ENCODE measurements at regions not wholly inside any gene's neighbourhood (a gene's known extent, or its start where the extent isn't known, plus 50 kb on each side); places are given as distances from the start of the nearest gene placed in this dataset.

DNA sequence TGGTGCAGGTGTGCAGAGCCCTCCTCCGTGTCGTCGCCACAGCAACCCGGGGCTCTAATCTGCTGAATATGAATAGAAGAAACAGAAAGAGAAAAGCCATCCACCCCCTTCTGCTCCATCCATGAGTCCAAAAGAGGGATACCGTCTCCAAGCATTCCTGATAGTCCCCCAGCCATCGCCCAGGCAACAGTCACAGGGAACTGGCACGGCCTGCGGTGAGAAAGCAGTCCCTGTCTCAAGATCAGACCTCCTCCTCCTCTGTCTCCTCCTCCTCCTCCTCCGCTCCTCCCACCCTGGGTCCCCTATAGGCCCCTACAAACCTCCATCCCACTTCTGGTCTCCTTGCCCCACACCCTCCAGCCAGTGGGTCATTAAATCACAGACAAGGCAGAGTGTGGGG lies 308.1 kb upstream of the MPDZ start:
- no peak for DNase-seq

GRCh38 chr9:13586587-13587374 lies 307.3 kb upstream of the MPDZ start:
- DNase-seq, result no peak

GRCh38 chr9:13580760-13581159 lies 301.3 kb upstream of the MPDZ start:
- DNase-seq, result no peak

GRCh38 chr9:13580131-13580530 lies 300.6 kb upstream of the MPDZ start:
- DNase-seq, result no peak

DNA sequence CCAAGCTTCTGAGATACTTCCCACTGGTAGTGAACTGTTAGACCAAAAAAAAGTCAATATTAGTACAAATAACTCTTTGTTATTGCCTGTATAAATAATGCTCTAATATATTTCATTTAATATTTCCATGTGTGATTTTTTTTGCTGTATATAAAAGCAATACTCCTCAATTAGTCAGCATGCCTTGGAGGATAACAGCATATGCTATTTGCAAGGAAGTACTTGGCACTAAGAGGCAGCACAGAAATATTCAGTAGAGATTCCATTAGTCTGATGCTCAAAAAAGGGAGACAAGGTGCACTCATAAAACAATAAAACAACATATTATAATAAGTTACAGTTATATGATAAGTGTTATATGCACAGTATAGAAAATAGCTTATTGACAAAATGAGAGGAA lies 296.6 kb upstream of the MPDZ start:
- DNase-seq, result no peak

DNA sequence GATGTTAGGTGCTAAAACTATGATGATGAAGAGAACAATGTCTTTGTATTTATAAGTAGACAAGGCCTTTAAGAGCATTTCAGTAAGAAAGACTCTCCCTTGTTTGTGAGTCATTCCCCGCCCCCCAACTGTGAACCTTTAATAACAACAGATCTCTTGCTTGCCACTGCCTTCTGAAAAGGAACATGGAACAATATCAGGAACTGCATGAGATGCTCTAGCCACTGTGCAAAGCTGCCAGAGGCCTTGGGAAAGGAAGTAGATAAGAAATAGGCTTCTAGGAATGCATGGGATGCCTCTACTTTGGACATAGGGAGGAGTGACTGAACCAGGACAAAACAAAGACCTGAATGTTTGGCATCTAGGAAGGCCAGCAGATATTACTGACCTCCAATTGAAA lies 296.1 kb upstream of the MPDZ start:
- DNase-seq, result no peak

GRCh38 chr9:13570068-13570974 lies 290.8 kb upstream of the MPDZ start:
- no peak for DNase-seq

DNA sequence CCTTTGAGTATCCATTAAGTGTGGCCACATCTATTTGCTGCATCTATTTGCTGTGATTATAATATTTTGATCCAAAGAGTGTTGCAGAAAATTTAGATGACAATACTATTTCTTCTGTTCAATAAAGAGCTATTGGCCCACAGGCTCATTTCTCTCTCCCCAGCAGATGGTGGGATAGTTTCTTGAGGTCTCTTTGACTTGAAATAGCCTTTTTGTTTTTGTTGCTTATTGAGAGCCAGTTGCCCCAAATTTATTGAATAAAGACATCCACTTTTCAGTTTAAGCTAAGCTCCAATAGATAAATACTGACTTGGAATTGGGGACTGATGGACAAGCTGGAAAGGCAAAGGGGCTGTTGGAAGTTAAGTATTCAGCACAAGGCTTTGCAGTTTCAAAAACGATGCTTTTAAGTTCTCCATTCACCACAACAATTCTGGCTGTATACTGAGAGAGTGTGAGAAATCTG lies 290.1 kb upstream of the MPDZ start:
- no peak for DNase-seq

- no peak for DNase-seq
Observed at GRCh38 chr9:13568841-13569601, 289.5 kb upstream of the MPDZ start.

- no peak for DNase-seq
Observed at GRCh38 chr9:13568405-13568804, 288.9 kb upstream of the MPDZ start.

- DNase-seq, result no peak
Observed at GRCh38 chr9:13567833-13568232, 288.3 kb upstream of the MPDZ start.

DNA sequence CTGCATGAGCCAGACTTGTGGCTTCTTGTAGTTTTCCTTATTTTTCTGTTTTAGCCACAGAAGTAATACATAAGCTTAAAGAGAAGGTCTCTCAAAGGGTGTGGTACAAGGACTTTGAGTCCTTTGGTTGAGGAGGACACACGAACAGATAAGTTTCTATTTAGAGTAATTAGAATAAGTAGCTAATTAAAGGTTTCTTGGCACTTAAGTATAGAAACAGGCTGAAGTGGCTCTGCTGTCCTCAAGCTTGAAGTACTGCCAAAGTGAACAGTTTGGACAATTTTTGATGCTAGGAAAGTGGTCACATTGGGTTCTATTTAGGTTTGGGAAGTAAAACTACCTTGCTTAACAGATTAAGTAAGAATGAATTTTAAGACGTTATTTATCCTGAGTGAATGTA lies 278.3 kb upstream of the MPDZ start:
- no peak for DNase-seq

DNA sequence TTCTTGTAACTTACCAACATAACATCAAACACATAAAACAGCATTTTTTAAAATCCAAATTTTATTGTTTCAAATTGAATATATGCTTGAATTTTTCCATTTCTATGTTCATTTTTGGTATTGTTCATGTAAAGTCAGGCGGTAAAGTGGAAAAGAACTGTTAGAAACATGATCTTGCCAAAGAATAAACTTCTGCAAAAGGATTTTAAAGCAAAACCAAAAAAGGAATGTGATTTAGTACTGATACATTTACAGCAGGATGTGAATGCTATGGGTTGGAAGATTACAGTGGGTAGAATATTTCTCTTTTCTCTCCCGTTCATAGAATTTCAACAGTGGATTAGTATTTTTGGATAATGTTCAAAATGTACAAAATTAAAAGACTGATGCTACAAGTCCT lies 277.2 kb upstream of the MPDZ start:
- no peak for DNase-seq

DNA sequence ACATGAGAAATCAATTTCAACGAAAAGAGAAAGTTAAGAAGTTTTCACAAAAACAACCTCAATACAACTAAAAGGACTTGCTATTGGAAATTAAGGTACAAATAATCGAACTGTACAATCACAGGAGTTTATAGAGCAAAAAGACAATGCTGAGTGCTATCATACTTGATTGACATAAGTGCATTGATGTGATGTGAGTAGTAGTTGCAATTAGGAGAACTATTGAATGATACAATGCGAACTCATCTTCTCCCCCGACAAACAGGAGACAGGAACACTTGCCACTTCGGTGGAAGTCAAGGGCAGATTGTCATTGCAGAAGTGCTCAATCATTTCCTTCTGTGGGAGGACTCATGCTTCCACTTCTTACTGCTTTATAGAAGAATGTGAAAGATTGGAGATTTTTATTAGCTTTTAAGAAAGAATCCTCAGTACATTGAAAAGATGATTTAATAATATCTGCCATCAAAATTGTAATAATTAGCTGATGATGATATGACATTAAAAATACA lies 276.6 kb upstream of the MPDZ start:
- DNase-seq, result no peak

DNA sequence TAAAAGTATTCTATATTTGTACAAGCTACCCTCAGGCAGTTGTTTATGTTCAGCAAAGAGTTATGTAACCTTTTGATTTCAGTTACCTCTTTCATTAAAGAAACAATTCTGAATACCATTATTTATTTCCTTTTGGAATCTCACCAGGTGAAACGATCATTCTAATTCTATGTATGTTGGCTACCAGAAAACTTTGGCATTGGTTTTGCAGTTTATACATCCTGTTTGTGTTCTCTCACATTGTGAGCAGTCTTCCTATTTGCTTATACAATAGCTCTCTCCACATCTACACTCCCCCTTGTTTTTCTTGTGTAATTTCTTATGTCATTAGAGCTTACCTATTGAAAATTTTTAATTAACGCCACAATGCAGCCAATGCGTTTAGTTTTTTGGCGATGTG lies 276.0 kb upstream of the MPDZ start:
- DNase-seq, result no peak

GRCh38 chr9:13554626-13555025 lies 275.1 kb upstream of the MPDZ start:
- DNase-seq, result no peak

DNA sequence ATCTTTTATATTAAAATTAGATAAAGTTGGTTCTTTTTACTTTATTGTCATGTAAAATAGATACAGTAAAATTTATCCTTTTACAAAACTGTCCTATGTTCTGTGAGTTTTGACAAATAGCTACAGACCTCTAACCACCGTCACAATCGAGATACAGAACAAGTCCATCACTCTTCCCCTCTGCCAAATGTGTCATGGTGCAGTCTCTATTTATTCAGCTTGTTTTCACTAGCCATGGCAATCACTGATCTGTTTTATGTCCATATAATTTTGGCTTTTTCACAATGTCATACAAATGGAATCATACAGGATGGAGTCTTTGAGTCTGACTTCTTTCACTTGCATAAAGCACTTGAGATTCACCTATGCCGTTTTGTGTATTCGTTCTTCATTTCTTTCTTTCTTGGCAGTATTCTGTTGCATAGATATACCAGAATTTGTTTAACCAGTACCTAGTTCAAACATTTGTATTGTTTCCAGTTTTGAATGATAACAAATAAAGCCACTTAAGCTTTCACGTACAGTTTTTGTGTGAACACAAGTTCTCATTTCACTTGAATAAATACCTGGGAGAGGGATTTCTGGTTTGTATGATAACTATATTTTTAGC lies 273.2 kb upstream of the MPDZ start:
- DNase-seq, result no peak

DNA sequence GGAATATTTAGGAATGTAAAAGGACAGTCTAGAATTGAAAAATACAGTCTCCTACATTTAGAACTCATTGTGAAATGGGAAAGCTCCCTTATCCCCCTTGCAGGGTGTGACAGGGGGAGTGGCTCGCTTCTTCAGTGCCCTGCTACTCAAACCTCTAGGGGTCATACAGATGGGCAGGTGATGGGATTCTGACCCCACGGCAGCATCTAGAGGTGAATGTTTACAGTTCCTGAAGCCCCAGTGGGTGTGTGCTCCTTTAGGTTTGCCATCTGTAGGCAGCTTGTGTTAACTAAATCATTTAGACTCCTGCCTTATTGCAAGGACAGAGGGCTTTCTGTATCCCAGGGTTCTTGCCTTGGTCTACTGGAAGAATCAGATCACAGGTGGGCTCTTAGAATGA lies 271.0 kb upstream of the MPDZ start:
- no peak for DNase-seq

DNA sequence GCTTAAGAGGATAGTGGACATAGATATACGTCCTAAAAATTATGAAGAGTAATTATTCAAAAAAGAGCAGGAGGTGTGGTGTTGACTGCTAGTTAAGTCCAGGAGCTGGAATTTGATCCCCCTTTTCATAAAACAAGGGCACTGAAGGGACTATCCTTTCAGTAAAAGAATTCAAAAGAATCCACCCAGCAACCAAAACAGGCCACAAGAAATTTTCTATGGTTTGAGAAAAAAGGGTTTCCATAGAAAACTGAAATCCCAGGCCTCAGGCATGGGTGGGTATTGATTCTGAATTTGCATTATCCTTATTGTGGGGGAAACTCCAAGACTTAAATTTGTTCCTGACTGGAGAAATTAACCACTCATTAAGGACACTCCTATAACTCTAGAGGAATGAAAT lies 269.0 kb upstream of the MPDZ start:
- DNase-seq, result no peak

DNA sequence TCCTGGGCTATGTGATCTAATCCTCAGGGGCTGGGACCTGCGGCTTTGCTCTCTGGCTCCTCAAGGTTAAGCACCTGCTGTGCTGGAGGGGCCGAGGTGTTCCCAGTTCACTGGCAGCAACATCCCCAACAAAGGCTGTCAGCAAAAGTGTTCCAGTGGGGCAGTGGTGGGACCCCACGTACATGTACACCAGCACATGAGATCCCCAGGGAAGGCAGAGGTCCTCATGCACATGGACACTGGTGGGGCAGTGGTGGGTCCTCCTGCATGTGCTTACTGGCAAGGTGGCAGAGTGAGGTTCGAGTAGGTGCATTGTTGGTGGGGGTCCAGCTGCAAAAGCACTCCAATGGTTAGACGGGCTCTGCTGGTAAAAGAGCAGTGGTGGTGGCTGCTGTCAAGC lies 255.6 kb upstream of the MPDZ start:
- DNase-seq, result no peak

- no peak for DNase-seq
Observed at GRCh38 chr9:13534006-13534405, 254.5 kb upstream of the MPDZ start.

DNA sequence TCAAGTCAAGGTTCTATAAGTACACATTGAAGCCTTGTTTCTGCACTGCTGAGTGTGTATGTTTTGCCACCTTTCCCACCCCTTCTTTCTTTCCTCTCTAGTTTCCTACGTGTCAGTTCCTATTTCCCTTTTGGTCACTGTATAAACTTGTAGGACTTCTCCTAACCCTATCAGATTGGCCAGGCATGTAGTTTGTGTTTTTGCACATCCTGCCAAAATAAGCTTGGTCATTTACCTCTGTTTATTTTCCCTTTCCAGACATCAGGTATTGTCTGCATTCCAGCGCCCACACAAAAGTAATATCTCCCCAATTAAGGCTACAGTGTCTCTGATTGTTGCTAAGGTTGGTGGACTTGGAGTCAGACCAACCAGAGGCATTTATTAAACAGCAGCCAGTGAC lies 252.9 kb upstream of the MPDZ start:
- DNase-seq, result no peak
